Esophagus squamous epithelium (tissue), 5 donors: ENCODE measurements at regions not wholly inside any gene's neighbourhood (a gene's known extent, or its start where the extent isn't known, plus 50 kb on each side); places are given as distances from the start of the nearest gene placed in this dataset.

Experiments
- DNase-seq: peaks from one replicate; lab custom pipeline; 2025; lab: John Stamatoyannopoulos, UW
- H3K27ac ChIP-seq, 4 donors: fragments of 200-600 bp; sonication (generic); one replicate each; pipeline ENCODE4 v1.5.1; 2016 to 2019; ENCODE audit warnings: mild to moderate bottlenecking in 1 of 4
- H3K27me3 ChIP-seq, 4 donors: fragments of 200-600 bp; sonication (generic); 1 replicate in 3 of 4; 2 replicates in 1 of 4; pipeline versions ENCODE4 v1.5.1 to v1.6.0; 2017 to 2021; ENCODE audit warnings: antibody characterized with exemption in 1 of 4
- H3K36me3 ChIP-seq, 3 donors: fragments of 200-600 bp; sonication (generic); one replicate each; pipeline ENCODE4 v1.5.1; 2016 to 2019
- H3K4me1 ChIP-seq, 3 donors: fragments of 200-600 bp; sonication (generic); one replicate each; pipeline ENCODE4 v1.5.1; 2017 to 2019
- H3K4me3 ChIP-seq, 4 donors: fragments of 200-600 bp; sonication (generic); 1 replicate in 3 of 4; 2 replicates in 1 of 4; pipeline ENCODE4 v1.5.1; 2016 to 2019; ENCODE audit warnings: mild to moderate bottlenecking in 2 of 4, moderate library complexity in 1 of 4
- H3K9me3 ChIP-seq, 3 donors: fragments of 200-600 bp; sonication (generic); one replicate each; pipeline ENCODE4 v1.5.1; 2016 to 2019
- CTCF ChIP-seq, 6 experiments: fragments of 450-650 bp in 4 of 6; fragments of 200-600 bp in 2 of 6; sonication (generic) in 2 of 6; IDR thresholded peaks; one replicate each; pipeline ENCODE4 v1.5.1; 2016 to 2019; ENCODE audit warnings: antibody characterized with exemption in 6 of 6, mild to moderate bottlenecking in 4 of 6, moderate library complexity in 4 of 6
- POLR2A ChIP-seq, 4 donors: fragments of 450-650 bp; IDR thresholded peaks; one replicate each; pipeline ENCODE4 v1.6.1; 2017; ENCODE audit warnings: antibody characterized with exemption in 4 of 4, mild to moderate bottlenecking in 4 of 4, moderate library complexity in 3 of 4
- WGBS, 2 donors: methylation state at CpG; one replicate each; pipeline ENCODE4 v1.1.5; 2018; 5-methylcytosine and 5-hydroxymethylcytosine counted together
- intact Hi-C: fragments of 100-400 bp; cut with DNase I; formaldehyde crosslinking; loops from one replicate; pipeline ENCODE4 v1.15.0; 2022
- donor health status: DM: yes; HTN: yes; CAD: no.

GRCh38 chr4:116015062-116015461 lies 901.6 kb upstream of the NDST4 start:
- 44 to 55% methylated on average over 1 of the region's 1 CpG for WGBS, 2 donors
- TF ChIP-seq POLR2A (IDR thresholded peaks at IDR 0.05), result no peak
- no peak for TF ChIP-seq CTCF (IDR thresholded peaks at IDR 0.05)
- peaks cover 0 to 54% (median 35%) of the 10 kb centered on the region in 3 donors for H3K9me3 ChIP-seq
- no peak overlapping the region for H3K27ac ChIP-seq
- DNase-seq, result no peak
- H3K27me3 ChIP-seq, result no peaks in the 10 kb centered on the region
- no peaks in the 10 kb centered on the region for H3K4me1 ChIP-seq
- no peaks in the 10 kb centered on the region for H3K36me3 ChIP-seq
- intact Hi-C loops, result no loop called here
- no peak overlapping the region for H3K4me3 ChIP-seq

- H3K27me3 ChIP-seq, result no peaks in the 10 kb centered on the region
- no peaks in the 10 kb centered on the region for H3K4me1 ChIP-seq
- H3K9me3 ChIP-seq, result peaks cover 0 to 23% (median 16%) of the 10 kb centered on the region in 3 donors
- TF ChIP-seq POLR2A (IDR thresholded peaks at IDR 0.05), result no peak
- no peak for TF ChIP-seq CTCF (IDR thresholded peaks at IDR 0.05)
- H3K27ac ChIP-seq, result no peak overlapping the region
- intact Hi-C loops, result no loop called here
- H3K4me3 ChIP-seq, result no peak overlapping the region
- DNase-seq, result no peak
- WGBS, 2 donors, result 65 to 78% methylated on average over 4 of the region's 4 CpGs
- H3K36me3 ChIP-seq, result no peaks in the 10 kb centered on the region
These were observed 897.5 kb upstream of the NDST4 start for GRCh38 chr4:116010923-116011322.

- Histone ChIP-seq H3K27me3 (no peaks in the 10 kb centered on the region), H3K36me3 (no peaks in the 10 kb centered on the region), H3K4me1 (no peaks in the 10 kb centered on the region), H3K4me3 (no peak overlapping the region), H3K9me3 (no peaks in the 10 kb centered on the region), H3K27ac (no peak overlapping the region)
- no peak for DNase-seq
- TF ChIP-seq CTCF (IDR thresholded peaks at IDR 0.05) (no peak), POLR2A (IDR thresholded peaks at IDR 0.05) (no peak)
- intact Hi-C loops, result no loop called here
- WGBS, 2 donors, result 57 to 65% methylated on average over 1 of the region's 1 CpG
These were observed 892.3 kb upstream of the NDST4 start for GRCh38 chr4:116005806-116006088.

- 50 to 54% methylated on average over 3 of the region's 3 CpGs for WGBS, 2 donors
- Histone ChIP-seq H3K4me3 (no peak overlapping the region), H3K4me1 (no peaks in the 10 kb centered on the region), H3K27me3 (no peaks in the 10 kb centered on the region), H3K36me3 (no peaks in the 10 kb centered on the region), H3K9me3 (no peaks in the 10 kb centered on the region), H3K27ac (no peak overlapping the region)
- intact Hi-C loops, result no loop called here
- no peak for TF ChIP-seq CTCF (IDR thresholded peaks at IDR 0.05)
- TF ChIP-seq POLR2A (IDR thresholded peaks at IDR 0.05), result no peak
- no peak for DNase-seq
These were observed 891.8 kb upstream of the NDST4 start for GRCh38 chr4:116005037-116005805.

- H3K4me1 ChIP-seq, result no peaks in the 10 kb centered on the region
- H3K27ac ChIP-seq, result no peak overlapping the region
- no peaks in the 10 kb centered on the region for H3K27me3 ChIP-seq
- H3K4me3 ChIP-seq, result no peak overlapping the region
- intact Hi-C loops, result no loop called here
- TF ChIP-seq POLR2A (IDR thresholded peaks at IDR 0.05), result no peak
- TF ChIP-seq CTCF (IDR thresholded peaks at IDR 0.05), result no peak
- H3K9me3 ChIP-seq, result no peaks in the 10 kb centered on the region
- no peaks in the 10 kb centered on the region for H3K36me3 ChIP-seq
- DNase-seq, result no peak
- 71 to 84% methylated on average over 4 of the region's 4 CpGs for WGBS, 2 donors
These were observed 887.9 kb upstream of the NDST4 start for GRCh38 chr4:116001291-116001690.
